Epithelial cell of esophagus (primary cell): ENCODE measurements at regions not wholly inside any gene's neighbourhood (a gene's known extent, or its start where the extent isn't known, plus 50 kb on each side); places are given as distances from the start of the nearest gene placed in this dataset.

ENCODE experiments used
- DNase-seq: peaks from one replicate; pipeline ENCODE4 v3.0.0; 2010; ENCODE audit warnings: low read depth
- H3K4me3 ChIP-seq: 2 replicates; pipeline ENCODE4 v1.5.1; 2011; ENCODE audit warnings: mild to moderate bottlenecking, low read length, control low read depth
- CTCF ChIP-seq: IDR thresholded peaks from 2 replicates; pipeline ENCODE4 v1.5.1; 2011; ENCODE audit warnings: low read depth, mild to moderate bottlenecking, low read length, control low read depth, inconsistent platforms; ENCODE audit not compliant: insufficient read depth; ENCODE audit errors: missing control alignments

DNA sequence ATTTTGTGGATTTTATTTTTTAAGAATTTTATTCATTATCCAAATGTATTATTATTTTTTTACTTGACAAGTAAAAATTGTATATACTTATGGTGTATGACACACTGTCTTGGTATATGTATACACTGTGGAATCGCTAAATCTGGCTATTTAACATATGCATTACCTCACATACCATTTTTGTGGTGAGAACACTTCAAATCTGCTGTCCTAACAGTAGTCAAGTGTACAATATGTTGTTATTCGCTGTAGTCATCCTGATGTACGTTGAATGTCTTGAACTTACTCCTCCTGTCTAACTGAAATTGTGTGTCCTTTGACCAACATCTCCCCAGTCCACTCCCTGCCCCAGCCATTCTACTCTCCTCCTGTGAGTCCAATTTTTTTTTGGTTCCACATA lies 153.2 kb upstream of the PTPRM start:
- DNase-seq: no peak
- no peak for TF ChIP-seq CTCF
- H3K4me3 ChIP-seq: no peak overlapping the region

DNA sequence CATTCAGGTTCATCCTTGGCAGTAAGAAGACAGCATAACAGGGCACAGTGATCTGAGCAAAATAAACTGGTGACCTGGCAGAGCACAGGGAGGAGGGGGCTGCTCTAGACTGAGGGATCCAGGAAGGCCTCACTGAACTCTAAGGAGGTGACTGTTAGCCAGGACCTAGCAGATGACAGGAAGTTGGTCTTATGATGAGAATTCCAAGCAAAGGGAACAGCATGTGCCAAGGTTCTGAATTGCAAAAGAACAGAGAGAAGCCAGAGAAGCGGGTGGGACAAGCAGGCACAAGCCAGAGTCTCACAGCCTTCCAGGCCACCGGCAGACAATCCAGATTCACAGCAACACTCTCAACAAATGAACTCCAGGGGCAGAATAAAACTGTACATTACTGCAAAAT lies 152.7 kb upstream of the PTPRM start:
- no peak for TF ChIP-seq CTCF
- no peak overlapping the region for H3K4me3 ChIP-seq
- DNase-seq: peak; percentile 60

DNA sequence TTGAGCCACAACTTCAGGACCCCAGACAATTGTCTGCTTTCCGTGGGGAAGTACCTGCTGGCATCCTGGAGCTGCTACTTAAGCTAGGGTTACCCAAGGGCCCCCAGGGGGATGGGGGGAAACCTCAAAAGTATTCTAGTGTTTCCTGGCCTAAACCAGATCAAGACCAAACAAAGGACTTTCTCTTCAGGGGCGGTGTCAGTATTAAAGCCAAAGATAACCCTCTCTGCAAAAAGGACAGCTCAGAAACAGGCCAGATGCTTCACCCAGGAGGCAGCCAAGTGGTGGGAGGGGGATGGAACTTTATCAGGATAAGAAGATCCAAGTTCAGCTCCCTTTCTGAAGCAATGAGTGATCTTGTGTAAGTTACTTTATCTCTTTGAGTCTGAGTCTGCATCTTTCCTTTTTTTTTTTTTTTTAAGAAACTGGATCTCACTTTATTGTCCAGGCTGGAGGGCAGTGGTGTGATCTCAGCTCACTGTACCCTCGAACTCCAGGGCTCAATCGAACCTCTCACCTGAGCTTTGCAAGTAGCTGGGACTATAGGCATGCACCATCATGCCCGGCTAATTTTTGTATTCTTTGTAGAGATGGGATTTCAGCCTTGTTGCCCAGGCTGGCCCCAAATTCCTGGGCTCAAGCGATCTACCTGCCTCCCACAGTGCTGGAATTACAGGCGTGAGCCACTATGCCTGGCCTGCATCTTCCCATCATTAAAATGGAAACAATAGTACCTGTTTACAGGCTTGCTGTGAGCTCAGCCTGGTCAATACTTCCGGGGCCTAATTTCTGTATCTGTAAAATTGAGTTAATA lies 151.8 kb upstream of the PTPRM start:
- no peak for TF ChIP-seq CTCF
- DNase-seq: peak; percentile 52
- no peak overlapping the region for H3K4me3 ChIP-seq

GRCh38 chr18:7417727-7418126 lies 149.4 kb upstream of the PTPRM start:
- H3K4me3 ChIP-seq: no peak overlapping the region
- no peak for TF ChIP-seq CTCF
- peak; percentile 92 for DNase-seq

DNA sequence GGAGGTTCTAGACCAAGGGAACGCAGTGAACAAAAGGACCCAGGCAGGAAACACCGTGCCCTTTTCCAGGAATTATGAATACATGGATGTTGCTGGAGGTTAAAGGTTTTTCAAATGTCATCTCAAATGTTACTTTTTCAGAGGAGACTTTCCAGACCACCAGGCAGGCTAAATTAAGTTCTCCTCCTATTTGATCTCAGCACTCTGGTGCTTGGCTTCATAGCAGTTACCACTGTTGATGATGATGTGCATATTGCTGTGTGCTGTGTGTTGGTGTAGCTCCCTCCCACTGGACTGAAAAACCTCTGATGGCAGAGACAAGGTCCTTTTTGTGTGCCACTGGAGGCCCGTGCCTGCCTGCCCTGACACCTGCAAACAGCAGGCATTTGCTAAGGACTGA lies 137.3 kb upstream of the PTPRM start:
- no peak overlapping the region for H3K4me3 ChIP-seq
- TF ChIP-seq CTCF: no peak
- no peak for DNase-seq

DNA sequence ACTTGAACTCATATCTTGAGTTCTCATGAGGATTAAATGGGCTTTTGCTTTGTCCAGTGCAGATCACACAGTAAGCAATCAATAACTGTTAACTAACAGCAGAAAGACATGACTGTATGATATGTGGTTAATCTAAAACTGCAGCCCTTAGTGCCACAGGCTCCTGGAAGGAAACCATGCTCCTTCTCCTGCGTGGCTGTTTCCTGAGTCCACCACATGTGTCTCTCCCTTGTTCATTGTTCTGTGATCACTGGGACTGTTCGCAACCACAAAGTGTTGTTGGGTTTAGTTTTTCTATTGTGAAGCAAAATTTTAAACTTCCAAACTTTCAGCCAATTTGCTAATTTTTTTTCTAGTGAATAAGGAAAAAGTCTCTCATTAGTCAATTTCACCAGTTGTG lies 130.9 kb upstream of the PTPRM start:
- TF ChIP-seq CTCF: no peak
- no peak overlapping the region for H3K4me3 ChIP-seq
- DNase-seq: no peak

DNA sequence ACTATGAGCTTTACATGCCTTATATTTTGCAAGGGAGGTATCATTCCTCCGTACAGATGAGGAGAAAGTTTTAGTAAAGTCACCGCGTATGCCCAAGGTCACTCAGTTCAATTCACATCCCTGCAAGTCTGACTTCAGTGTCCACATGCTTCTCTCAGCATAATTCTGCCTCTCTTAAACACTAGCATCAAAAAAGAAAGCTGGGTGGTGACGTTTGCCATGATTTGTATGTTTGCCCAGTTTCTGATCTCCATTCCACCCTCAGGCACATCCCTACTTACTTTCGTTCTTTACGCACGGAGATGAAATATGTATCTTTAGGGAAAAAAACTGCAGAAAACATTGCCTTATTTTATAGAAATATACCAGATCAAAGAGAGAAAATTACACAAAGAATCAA lies 129.2 kb upstream of the PTPRM start:
- no peak for DNase-seq
- TF ChIP-seq CTCF: no peak

More for the DNA sequence above, 129.2 kb upstream of the PTPRM start:
- no peak overlapping the region for H3K4me3 ChIP-seq
